Keratinocyte (primary cell): ENCODE measurements at regions not wholly inside any gene's neighbourhood (a gene's known extent, or its start where the extent isn't known, plus 50 kb on each side); places are given as distances from the start of the nearest gene placed in this dataset.

Experiments
- DNase-seq: peaks from one replicate; pipeline ENCODE4 v3.0.0-alpha.2; 2011; ENCODE audit warnings: low read depth, missing footprints, low spot score
- FAIRE-seq: peaks from 2 replicates; lab custom pipeline; 2011; peaks lifted over from hg19 to GRCh38; lab: Jason Lieb, UNC
- H2AFZ ChIP-seq: 2 replicates; pipeline ENCODE4 v1.6.0; 2012; ENCODE audit warnings: low read length, control low read depth, inconsistent platforms; ENCODE audit not compliant: control insufficient read depth
- H3K27ac ChIP-seq: 2 replicates; pipeline ENCODE4 v1.5.1; 2011; ENCODE audit warnings: low read length; ENCODE audit not compliant: control insufficient read depth, insufficient read depth
- H3K27me3 ChIP-seq: 3 replicates; pipeline ENCODE4 v1.6.0; 2011; ENCODE audit warnings: low read length; ENCODE audit not compliant: control insufficient read depth, insufficient read depth; ENCODE audit errors: extremely low read depth
- H3K36me3 ChIP-seq, 2 experiments: 2 replicates in 1 of 2; 3 replicates in 1 of 2; pipeline ENCODE4 v1.5.1; 2011; ENCODE audit warnings: low read length in 2 of 2, mild to moderate bottlenecking in 1 of 2; ENCODE audit not compliant: control insufficient read depth in 2 of 2, insufficient read depth in 2 of 2; ENCODE audit errors: extremely low read depth in 1 of 2
- H3K4me1 ChIP-seq: 3 replicates; pipeline ENCODE4 v1.5.1; 2011; ENCODE audit warnings: low read length; ENCODE audit not compliant: control insufficient read depth, insufficient read depth; ENCODE audit errors: extremely low read depth
- H3K4me2 ChIP-seq: 3 replicates; pipeline ENCODE4 v1.6.0; 2011; ENCODE audit warnings: low read depth, low read length; ENCODE audit not compliant: control insufficient read depth, insufficient read depth; ENCODE audit errors: extremely low read depth
- H3K4me3 ChIP-seq, 3 experiments: fragments of 200-600 bp in 1 of 3; sonication (generic) in 1 of 3; 2 replicates in 2 of 3; 3 replicates in 1 of 3; pipeline ENCODE4 v1.5.1; 2011 to 2016; ENCODE audit warnings: low read length in 3 of 3, mild to moderate bottlenecking in 3 of 3, control low read depth in 2 of 3, inconsistent platforms in 1 of 3, low read depth in 1 of 3, mixed read lengths in 1 of 3, mixed run types in 1 of 3, moderate library complexity in 1 of 3; ENCODE audit not compliant: control insufficient read depth in 2 of 3, insufficient read depth in 2 of 3; ENCODE audit errors: extremely low read depth in 1 of 3
- H3K79me2 ChIP-seq: 2 replicates; pipeline ENCODE4 v1.6.0; 2012; ENCODE audit warnings: low read length; ENCODE audit not compliant: control insufficient read depth, insufficient read depth
- H3K9ac ChIP-seq: 3 replicates; pipeline ENCODE4 v1.6.0; 2011; ENCODE audit warnings: low read length; ENCODE audit not compliant: control insufficient read depth, insufficient read depth; ENCODE audit errors: extremely low read depth
- H3K9me1 ChIP-seq: 3 replicates; pipeline ENCODE4 v1.6.0; 2011; ENCODE audit warnings: low read length; ENCODE audit not compliant: control insufficient read depth, insufficient read depth; ENCODE audit errors: extremely low read depth
- H3K9me3 ChIP-seq: 2 replicates; pipeline ENCODE4 v1.5.1; 2012; ENCODE audit warnings: low read depth, low read length; ENCODE audit not compliant: control insufficient read depth
- H4K20me1 ChIP-seq: 3 replicates; pipeline ENCODE4 v1.6.0; 2011; ENCODE audit warnings: low read length; ENCODE audit not compliant: control insufficient read depth, insufficient read depth; ENCODE audit errors: extremely low read depth
- CTCF ChIP-seq, 3 experiments: IDR thresholded peaks in 1 of 3; conservative IDR thresholded peaks in 1 of 3; optimal IDR thresholded peaks in 1 of 3; 2 replicates in 2 of 3; 3 replicates in 1 of 3; pipeline versions ENCODE3 to v1.5.1; 2011; ENCODE audit warnings: low read length in 3 of 3, mild to moderate bottlenecking in 3 of 3, moderate library complexity in 2 of 3, control low read depth in 1 of 3, inconsistent platforms in 1 of 3; ENCODE audit not compliant: insufficient read depth in 2 of 3; ENCODE audit errors: extremely low read depth in 1 of 3
- EZH2 ChIP-seq: IDR thresholded peaks from one replicate; pipeline ENCODE4 v1.6.1; 2012; ENCODE audit warnings: inconsistent platforms, mild to moderate bottlenecking, low read length, moderate library complexity
- dilution Hi-C: fragments of 300-500 bp; cut with MboI; formaldehyde crosslinking; loops from one replicate; pipeline ENCODE4 v1.7.0; 2020; ENCODE audit warnings: low sequenced_read_pairs; ENCODE audit not compliant: extremely low pct_ligation_motif_present

- no peak overlapping the region for H2AFZ ChIP-seq
- peak; percentile 55 for FAIRE-seq
Measured at GRCh38 chr21:15343066-15343465, 278.3 kb upstream of the NRIP1 start.

DNA sequence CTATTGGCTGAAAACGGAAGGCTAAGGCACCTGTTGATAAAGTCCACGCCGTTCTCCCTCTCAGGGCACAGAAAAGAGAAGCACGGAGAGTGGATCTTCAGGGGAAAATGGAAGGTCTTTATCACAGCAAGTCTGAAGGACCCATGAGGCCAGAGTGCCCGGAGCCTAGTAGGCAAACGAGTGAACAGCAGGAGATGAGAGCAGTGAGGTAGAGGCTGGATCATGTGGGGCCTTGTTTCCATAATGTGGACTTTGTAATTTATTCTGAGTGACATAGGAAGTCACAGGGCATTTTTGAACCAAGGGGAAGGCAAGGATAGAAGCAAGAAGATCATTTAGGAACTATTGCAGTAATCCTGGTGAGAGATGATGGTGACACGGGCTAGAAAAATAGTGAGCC lies 287.2 kb upstream of the NRIP1 start:
- no peaks in the 10 kb centered on the region for H3K36me3 ChIP-seq
- no peak overlapping the region for H3K4me3 ChIP-seq
- no peak for TF ChIP-seq EZH2
- TF ChIP-seq CTCF (optimal IDR thresholded peaks at IDR 0.05 in 1 of 3, IDR thresholded peaks at IDR 0.05 in 1 of 3, conservative IDR thresholded peaks at IDR 0.05 in 1 of 3; ENCODE audit: extremely low read depth in 1 of 3, insufficient read depth in 2 of 3, low read length in 3 of 3): no peak
- no peaks in the 10 kb centered on the region for H3K79me2 ChIP-seq
- no peak overlapping the region for H2AFZ ChIP-seq
- DNase-seq (no peak), FAIRE-seq (no peak)
- H4K20me1 ChIP-seq: no peaks in the 10 kb centered on the region
- H3K4me1 ChIP-seq: peaks cover 2% of the 10 kb centered on the region
- no peaks in the 10 kb centered on the region for H3K27me3 ChIP-seq
- no peak overlapping the region for H3K27ac ChIP-seq
- H3K9me1 ChIP-seq: no peaks in the 10 kb centered on the region
- H3K4me2 ChIP-seq: no peak overlapping the region
- H3K9ac ChIP-seq: no peak overlapping the region
- no peaks in the 10 kb centered on the region for H3K9me3 ChIP-seq
- dilution Hi-C loops: no loop called here

More at GRCh38 chr21:15343066-15343465, 278.3 kb upstream of the NRIP1 start:
- H3K9me1 ChIP-seq: no peaks in the 10 kb centered on the region
- no peak overlapping the region for H3K4me3 ChIP-seq
- no peak overlapping the region for H3K4me2 ChIP-seq
- H3K9ac ChIP-seq: no peak overlapping the region
- H4K20me1 ChIP-seq: no peaks in the 10 kb centered on the region
- TF ChIP-seq CTCF (optimal IDR thresholded peaks at IDR 0.05 in 1 of 3, IDR thresholded peaks at IDR 0.05 in 1 of 3, conservative IDR thresholded peaks at IDR 0.05 in 1 of 3; ENCODE audit: extremely low read depth in 1 of 3, insufficient read depth in 2 of 3, low read length in 3 of 3): no peak
- no peak for TF ChIP-seq EZH2
- no peak overlapping the region for H3K27ac ChIP-seq
- no peaks in the 10 kb centered on the region for H3K36me3 ChIP-seq
- no peaks in the 10 kb centered on the region for H3K79me2 ChIP-seq
- H3K4me1 ChIP-seq: no peaks in the 10 kb centered on the region
- peak; percentile 17 for DNase-seq
- dilution Hi-C loops: no loop called here
- no peaks in the 10 kb centered on the region for H3K9me3 ChIP-seq
- no peaks in the 10 kb centered on the region for H3K27me3 ChIP-seq
